ENCODE measurements at regions not wholly inside any gene's neighbourhood (a gene's known extent, or its start where the extent isn't known, plus 50 kb on each side); places are given as distances from the start of the nearest gene placed in this dataset.

DNA sequence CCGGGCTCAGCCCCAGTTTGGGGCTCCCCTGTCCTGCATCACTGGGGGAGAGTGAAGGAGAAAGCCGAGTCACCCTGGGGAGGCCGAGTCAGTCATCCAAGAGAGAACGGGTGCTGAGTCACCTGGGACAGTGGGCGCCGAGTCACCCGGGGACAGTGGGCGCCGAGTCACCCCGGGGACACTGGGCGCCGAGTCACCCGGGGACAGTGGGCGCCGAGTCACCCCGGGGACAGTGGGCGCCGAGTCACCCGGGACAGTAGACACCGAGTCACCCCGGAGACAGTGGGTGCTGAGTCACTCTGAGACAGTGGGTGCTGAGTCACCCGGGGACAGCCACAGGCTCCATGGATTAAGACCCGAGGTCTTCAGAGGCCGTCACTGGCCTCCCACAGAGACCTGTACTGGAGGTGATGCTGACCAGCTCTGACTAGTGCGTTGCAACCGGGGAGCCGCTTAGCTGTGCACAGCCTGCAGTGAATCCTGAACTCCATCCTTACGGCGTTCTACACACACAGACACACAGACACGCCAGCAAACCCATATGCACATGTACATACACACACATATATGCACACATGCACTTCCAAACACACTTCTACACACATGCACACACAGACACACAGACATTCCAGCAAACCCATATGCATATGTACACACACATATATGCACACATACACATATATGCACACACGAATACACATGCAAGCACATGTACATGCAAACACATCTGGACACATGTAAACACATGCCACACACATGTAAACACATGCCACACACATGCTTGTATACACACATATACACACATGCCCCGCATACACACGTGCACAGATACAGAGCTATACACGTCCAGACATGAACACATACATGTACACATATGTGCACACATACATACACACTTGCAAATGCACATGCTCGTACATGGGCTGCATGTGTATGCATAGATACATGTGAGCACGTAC is 64.9 kb upstream of the GALNT9 start:
- TF ChIP-seq CTCF (conservative IDR thresholded peaks at IDR 0.05 in 1 of 2, IDR thresholded peaks at IDR 0.05 in 1 of 2; ENCODE audit: low read depth in 1 of 2, low read length in 2 of 2) (no peak), EZH2 (IDR thresholded peaks at IDR 0.05; ENCODE audit: low read length, missing control alignments) (no peak)

Measured in fibroblast of lung (primary cell).